Naive thymus-derived CD4-positive, alpha-beta T cell (primary cell): ENCODE measurements at regions not wholly inside any gene's neighbourhood (a gene's known extent, or its start where the extent isn't known, plus 50 kb on each side); places are given as distances from the start of the nearest gene placed in this dataset.
A peak's percentile ranks its signal among the peaks of the same experiment; 100 is the strongest.

ENCODE experiments used
- ATAC-seq: fragments of 150-1000 bp; cut with Tn5 transposase; 2 replicates; pipeline ENCODE4 v1.10.0; 2021; ENCODE audit warnings: mild to moderate bottlenecking, moderate library complexity
- CTCF ChIA-PET: fragments of 350-600 bp; sonication (Branson Sonifier 250); formaldehyde crosslinking; loops from one replicate; lab custom pipeline; 2021; ENCODE audit warnings: antibody characterized with exemption; lab: Charles Lee
- POLR2A ChIA-PET: fragments of 350-600 bp; sonication (Branson Sonifier 250); formaldehyde crosslinking; loops from one replicate; lab custom pipeline; 2021; ENCODE audit warnings: antibody characterized with exemption, inconsistent platforms; lab: Charles Lee
- DNase-seq, 9 donors: peaks; one replicate each; pipeline versions ENCODE4 v3.0.0 to v3.0.0-alpha.2; 2020 to 2022; ENCODE audit warnings: mixed read lengths in 1 of 9
- H3K27ac ChIP-seq: one replicate; pipeline ENCODE4 v1.7.0; 2013; ENCODE audit warnings: mild to moderate bottlenecking, low read depth, low read length, moderate library complexity
- H3K27me3 ChIP-seq, 2 donors: one replicate each; pipeline ENCODE4 v1.7.0; 2013; ENCODE audit warnings: low read length in 2 of 2, mild to moderate bottlenecking in 2 of 2, moderate library complexity in 2 of 2; ENCODE audit not compliant: control insufficient read depth in 2 of 2, insufficient read depth in 2 of 2
- H3K36me3 ChIP-seq, 3 experiments: 1 replicate in 2 of 3; 2 replicates in 1 of 3; pipeline ENCODE4 v1.7.0; 2013; ENCODE audit warnings: low read length in 3 of 3, mild to moderate bottlenecking in 3 of 3, moderate library complexity in 1 of 3; ENCODE audit not compliant: insufficient read depth in 3 of 3, control insufficient read depth in 2 of 3
- H3K4me1 ChIP-seq, 2 donors: one replicate each; pipeline ENCODE4 v1.7.0; 2013; ENCODE audit warnings: low read length in 2 of 2, mild to moderate bottlenecking in 2 of 2, moderate library complexity in 1 of 2; ENCODE audit not compliant: control insufficient read depth in 2 of 2, insufficient read depth in 2 of 2
- H3K4me3 ChIP-seq: 2 replicates; pipeline ENCODE4 v1.7.0; 2013; ENCODE audit warnings: mild to moderate bottlenecking, low read length
- H3K9me3 ChIP-seq, 3 experiments: 1 replicate in 2 of 3; 2 replicates in 1 of 3; pipeline ENCODE4 v1.7.0; 2013; ENCODE audit warnings: low read length in 3 of 3; ENCODE audit not compliant: control insufficient read depth in 2 of 3
- H3K27ac Mint-ChIP-seq, 9 donors: one replicate each; pipeline ENCODE4 v1.8.0; 2020 to 2022; ENCODE audit warnings: mixed read lengths in 9 of 9, mild to moderate bottlenecking in 8 of 9, moderate library complexity in 5 of 9, inconsistent platforms in 2 of 9
- H3K27me3 Mint-ChIP-seq, 5 donors: one replicate each; pipeline ENCODE4 v1.8.0; 2021 to 2022; ENCODE audit warnings: mixed read lengths in 5 of 5, mild to moderate bottlenecking in 1 of 5
- H3K36me3 Mint-ChIP-seq, 5 donors: one replicate each; pipeline ENCODE4 v1.8.0; 2020 to 2022; ENCODE audit warnings: mixed read lengths in 5 of 5, mild to moderate bottlenecking in 3 of 5, inconsistent platforms in 1 of 5
- H3K4me1 Mint-ChIP-seq, 7 donors: one replicate each; pipeline ENCODE4 v1.8.0; 2020 to 2022; ENCODE audit warnings: mixed read lengths in 7 of 7, mild to moderate bottlenecking in 3 of 7, inconsistent platforms in 1 of 7
- H3K4me3 Mint-ChIP-seq, 10 donors: one replicate each; pipeline ENCODE4 v1.8.0; 2020 to 2022; ENCODE audit warnings: mild to moderate bottlenecking in 10 of 10, mixed read lengths in 10 of 10, moderate library complexity in 6 of 10, inconsistent platforms in 2 of 10
- H3K9me3 Mint-ChIP-seq, 11 donors: one replicate each; pipeline ENCODE4 v1.8.0; 2020 to 2022; ENCODE audit warnings: mixed read lengths in 11 of 11, mild to moderate bottlenecking in 4 of 11, inconsistent platforms in 1 of 11, moderate library complexity in 1 of 11
- intact Hi-C, 2 donors: fragments of 100-400 bp; cut with micrococcal nuclease; formaldehyde crosslinking; loops; one replicate each; pipeline ENCODE4 v1.15.1; 2023

GRCh38 chr19:16000024-16000663 lies 51.3 kb downstream of the OR10H4 start:
- Histone ChIP-seq H3K4me1 (peaks cover 8 to 9% of the 10 kb centered on the region in 2 donors), H3K4me3 (no peak overlapping the region), H3K27me3 (no peaks in the 10 kb centered on the region), H3K36me3 (no peaks in the 10 kb centered on the region), H3K9me3 (no peaks in the 10 kb centered on the region), H3K27ac (no peak overlapping the region)
- H3K4me3 Mint-ChIP-seq, result no peak overlapping the region
- peak overlapping the region in 1 of 9 donors; percentile 5 for H3K27ac Mint-ChIP-seq
- no peak for ATAC-seq
- no peak for DNase-seq
- H3K4me1 Mint-ChIP-seq, result peaks cover 23 to 28% (median 26%) of the 10 kb centered on the region in 7 donors
- peaks cover 0 to 4% (median 0%) of the 10 kb centered on the region in 5 donors for H3K36me3 Mint-ChIP-seq
- intact Hi-C loops, result no loop called here
- H3K9me3 Mint-ChIP-seq, result peaks cover 0 to 6% (median 2%) of the 10 kb centered on the region in 11 donors
- CTCF ChIA-PET, result no interaction called here
- POLR2A ChIA-PET, result no interaction called here
- no peaks in the 10 kb centered on the region for H3K27me3 Mint-ChIP-seq

DNA sequence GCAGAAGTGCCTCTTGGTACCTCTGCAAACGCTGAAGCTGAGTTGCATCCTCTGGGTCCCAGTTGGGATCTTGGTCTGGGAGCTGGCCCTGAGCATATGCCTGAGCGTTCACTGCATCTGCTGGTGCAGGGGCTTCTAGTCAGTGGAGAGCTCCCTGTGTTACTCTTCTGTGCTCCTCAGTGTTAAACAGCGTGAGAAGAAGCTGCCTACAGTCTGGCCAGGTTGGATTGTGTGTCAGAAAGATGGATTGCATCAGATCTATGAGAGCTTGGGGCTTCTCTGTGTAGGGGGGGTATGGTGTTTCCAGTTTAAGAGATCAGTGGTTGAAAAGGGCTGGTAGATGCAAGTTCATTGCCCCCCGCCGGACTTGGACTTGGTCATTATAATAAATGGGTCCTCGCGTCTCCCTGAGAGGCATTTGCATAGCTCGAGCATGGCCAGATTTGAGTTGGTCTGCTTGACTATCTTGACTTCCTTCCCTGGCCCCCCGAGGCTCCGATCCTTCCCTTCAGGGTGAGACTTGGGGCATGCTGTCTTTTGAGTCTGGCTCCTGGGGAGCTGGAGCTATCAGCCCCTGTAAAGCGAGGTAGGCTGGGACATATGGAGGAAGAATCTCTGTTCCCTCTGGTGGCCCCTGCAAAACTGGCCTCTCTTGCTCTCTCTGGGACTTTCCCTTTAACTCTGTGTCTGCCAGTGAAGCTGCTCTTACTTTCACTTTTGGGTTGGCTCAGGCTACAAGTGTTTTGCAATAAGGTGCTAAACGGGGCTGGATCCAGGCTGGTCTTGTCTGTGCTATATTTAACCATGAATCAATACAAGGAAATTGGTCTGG lies 52.9 kb downstream of the OR10H4 start:
- ATAC-seq (peak; percentile 90), DNase-seq (peak in 7 of 9 donors; percentile 13 to 57 (median 36))
- Mint-ChIP-seq H3K9me3 (peaks cover 0 to 1% (median 0%) of the 10 kb centered on the region in 11 donors), H3K4me3 (peak overlapping the region; percentile 80 to 92 (median 87)), H3K27me3 (no peaks in the 10 kb centered on the region), H3K36me3 (peaks cover 0 to 1% (median 0%) of the 10 kb centered on the region in 5 donors), H3K4me1 (peaks cover 23 to 28% (median 26%) of the 10 kb centered on the region in 7 donors), H3K27ac (peak overlapping the region; percentile 84 to 94 (median 87))
- ChIA-PET CTCF (interaction anchor here (0.6 kb wide), 1 partner anchor 125 kb away, joined by 3 read pairs; no protein-coding TSS in a partner anchor), POLR2A (interaction anchor here (0.6 to 0.7 kb wide), 2 partner anchors 370 to 411 kb away, joined by 3 to 4 read pairs; no protein-coding TSS in a partner anchor)
- Histone ChIP-seq H3K4me3 (peak overlapping the region; percentile 54), H3K9me3 (no peaks in the 10 kb centered on the region), H3K27ac (peak overlapping the region; percentile 63), H3K36me3 (no peaks in the 10 kb centered on the region), H3K27me3 (no peaks in the 10 kb centered on the region), H3K4me1 (peaks cover 8 to 9% of the 10 kb centered on the region in 2 donors)
- intact Hi-C loops, result no loop called here

- no peaks in the 10 kb centered on the region for H3K27me3 Mint-ChIP-seq
- H3K4me1 Mint-ChIP-seq, result peaks cover 23 to 28% (median 26%) of the 10 kb centered on the region in 7 donors
- ChIA-PET POLR2A (no interaction called here), CTCF (no interaction called here)
- no peaks in the 10 kb centered on the region for H3K9me3 Mint-ChIP-seq
- intact Hi-C loops, result no loop called here
- DNase-seq, result no peak
- peak; percentile 30 for ATAC-seq
- H3K4me3 ChIP-seq, result peak overlapping the region; percentile 54
- no peak overlapping the region for H3K27ac ChIP-seq
- H3K27ac Mint-ChIP-seq, result peak overlapping the region in 8 of 9 donors; percentile 79 to 94 (median 88)
- H3K36me3 ChIP-seq, result no peaks in the 10 kb centered on the region
- H3K9me3 ChIP-seq, result no peaks in the 10 kb centered on the region
- no peaks in the 10 kb centered on the region for H3K36me3 Mint-ChIP-seq
- H3K4me1 ChIP-seq, result peaks cover 8 to 9% of the 10 kb centered on the region in 2 donors
- no peaks in the 10 kb centered on the region for H3K27me3 ChIP-seq
- H3K4me3 Mint-ChIP-seq, result peak overlapping the region; percentile 80 to 92 (median 87)
Observed at GRCh38 chr19:16002406-16003384, 53.9 kb downstream of the OR10H4 start.

GRCh38 chr19:16003391-16003790 lies 54.6 kb downstream of the OR10H4 start:
- ChIA-PET CTCF (no interaction called here), POLR2A (no interaction called here)
- ATAC-seq (no peak), DNase-seq (no peak)
- Mint-ChIP-seq H3K9me3 (no peaks in the 10 kb centered on the region), H3K4me3 (peak overlapping the region in 1 of 10 donors; percentile 80), H3K27me3 (no peaks in the 10 kb centered on the region), H3K36me3 (no peaks in the 10 kb centered on the region), H3K27ac (peak overlapping the region in 1 of 9 donors; percentile 84), H3K4me1 (peaks cover 23 to 28% (median 26%) of the 10 kb centered on the region in 7 donors)
- H3K4me3 ChIP-seq, result no peak overlapping the region
- no peaks in the 10 kb centered on the region for H3K9me3 ChIP-seq
- intact Hi-C loops, result no loop called here
- no peak overlapping the region for H3K27ac ChIP-seq
- no peaks in the 10 kb centered on the region for H3K36me3 ChIP-seq
- H3K4me1 ChIP-seq, result peaks cover 8 to 9% of the 10 kb centered on the region in 2 donors
- H3K27me3 ChIP-seq, result no peaks in the 10 kb centered on the region

- DNase-seq, result no peak
- Mint-ChIP-seq H3K9me3 (no peaks in the 10 kb centered on the region), H3K4me1 (peaks cover 19 to 22% (median 20%) of the 10 kb centered on the region in 7 donors)
Observed at GRCh38 chr19:16005925-16006324, 57.1 kb downstream of the OR10H4 start.

GRCh38 chr19:16012552-16012951 lies 63.7 kb upstream of the TPM4 start:
- CTCF ChIA-PET, result no interaction called here
- Mint-ChIP-seq H3K27ac (no peak overlapping the region), H3K4me1 (no peaks in the 10 kb centered on the region), H3K36me3 (no peaks in the 10 kb centered on the region), H3K9me3 (peaks cover 0 to 1% (median 0%) of the 10 kb centered on the region in 11 donors), H3K27me3 (peaks cover 0 to 3% (median 0%) of the 10 kb centered on the region in 5 donors), H3K4me3 (no peak overlapping the region)
- H3K27me3 ChIP-seq, result no peaks in the 10 kb centered on the region
- no peak overlapping the region for H3K27ac ChIP-seq
- H3K4me1 ChIP-seq, result no peaks in the 10 kb centered on the region
- ATAC-seq, result no peak
- no peak for DNase-seq
- intact Hi-C loops, result no loop called here
- H3K9me3 ChIP-seq, result no peaks in the 10 kb centered on the region
- no peak overlapping the region for H3K4me3 ChIP-seq
- POLR2A ChIA-PET, result no interaction called here
- no peaks in the 10 kb centered on the region for H3K36me3 ChIP-seq

More at GRCh38 chr19:16005925-16006324, 57.1 kb downstream of the OR10H4 start:
- Histone ChIP-seq H3K27me3 (no peaks in the 10 kb centered on the region), H3K36me3 (no peaks in the 10 kb centered on the region), H3K4me1 (peaks cover 8 to 9% of the 10 kb centered on the region in 2 donors), H3K9me3 (no peaks in the 10 kb centered on the region), H3K27ac (no peak overlapping the region), H3K4me3 (no peak overlapping the region)
- no peak overlapping the region for H3K4me3 Mint-ChIP-seq
- no peak for ATAC-seq
- H3K27ac Mint-ChIP-seq, result no peak overlapping the region
- no peaks in the 10 kb centered on the region for H3K36me3 Mint-ChIP-seq
- intact Hi-C loops, result no loop called here
- CTCF ChIA-PET, result no interaction called here
- POLR2A ChIA-PET, result no interaction called here
- H3K27me3 Mint-ChIP-seq, result peaks cover 0 to 3% (median 0%) of the 10 kb centered on the region in 5 donors
